ENCODE measurements at regions not wholly inside any gene's neighbourhood (a gene's known extent, or its start where the extent isn't known, plus 50 kb on each side); places are given as distances from the start of the nearest gene placed in this dataset.
A peak's percentile ranks its signal among the peaks of the same experiment; 100 is the strongest.

GRCh38 chr12:89971880-89972279, 263.2 kb upstream of the ATP2B1 start:
- TF ChIP-seq CTCF (IDR thresholded peaks at IDR 0.05; ENCODE audit: low read depth, low read length, missing input control) (no peak), FOXA1 (IDR thresholded peaks at IDR 0.05) (no peak), RAD21 (IDR thresholded peaks at IDR 0.05) (peak in 1 of 2 donors; percentile 29), TAF1 (conservative IDR thresholded peaks at IDR 0.05) (no peak), YY1 (IDR thresholded peaks at IDR 0.05) (no peak), HNF4A (conservative IDR thresholded peaks at IDR 0.05) (no peak), REST (IDR thresholded peaks at IDR 0.05) (no peak)
